ENCODE measurements at regions not wholly inside any gene's neighbourhood (a gene's known extent, or its start where the extent isn't known, plus 50 kb on each side); places are given as distances from the start of the nearest gene placed in this dataset.

DNA sequence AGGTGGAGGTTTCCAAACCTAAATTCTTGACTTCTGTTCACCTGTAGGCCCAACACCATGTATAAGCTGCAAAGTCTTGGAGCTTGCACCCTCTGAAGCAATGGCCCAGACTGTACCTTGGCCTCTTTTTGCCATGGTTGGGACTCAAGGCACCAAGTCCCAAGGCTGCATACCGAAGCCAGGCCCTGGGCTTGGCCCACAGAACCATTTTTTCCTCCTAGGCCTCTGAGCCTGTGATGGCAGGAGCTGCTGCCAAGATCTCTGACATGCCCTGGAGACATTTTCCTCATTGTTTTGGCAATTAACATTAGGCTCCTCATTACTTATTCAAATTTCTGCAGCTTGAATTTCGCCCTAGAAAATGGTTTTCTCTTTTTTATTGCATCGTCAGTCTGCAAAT is 297.9 kb downstream of the OXSM start:
- TF ChIP-seq YY1 (IDR thresholded peaks at IDR 0.05; ENCODE audit: insufficient read depth, insufficient read length) = no peak
- no peak for TF ChIP-seq ZNF274 (IDR thresholded peaks at IDR 0.05; ENCODE audit: low read depth, low read length)
- TF ChIP-seq SUZ12 (IDR thresholded peaks at IDR 0.05; ENCODE audit: extremely low read depth, insufficient read depth, insufficient read length) = no peak

Data from NT2/D1 (cell line).